Stimulated activated naive CD8-positive, alpha-beta T cell treated with anti-CD3 and anti-CD28 coated beads, Interleukin-15, Interleukin-2, amounts not matched to agents 100 U/mL and 50 U/mL, for 24 hours (primary cell): ENCODE measurements at regions not wholly inside any gene's neighbourhood (a gene's known extent, or its start where the extent isn't known, plus 50 kb on each side); places are given as distances from the start of the nearest gene placed in this dataset.
A peak's percentile ranks its signal among the peaks of the same experiment; 100 is the strongest.

Experiments
- ATAC-seq: fragments of 150-1000 bp; cut with Tn5 transposase; one replicate; pipeline ENCODE4 v1.10.0; 2021
- DNase-seq: peaks from one replicate; pipeline ENCODE4 v3.0.0; 2021

GRCh38 chr10:58932577-58933314 lies 243.7 kb upstream of the PHYHIPL start:
- DNase-seq: no peak

GRCh38 chr10:58936364-58936763 lies 240.1 kb upstream of the PHYHIPL start:
- DNase-seq: no peak
- no peak for ATAC-seq

More at GRCh38 chr10:58932577-58933314, 243.7 kb upstream of the PHYHIPL start:
- no peak for ATAC-seq

GRCh38 chr10:58937423-58937822 lies 239.0 kb upstream of the PHYHIPL start:
- ATAC-seq (no peak), DNase-seq (no peak)

GRCh38 chr10:58942724-58943123 lies 233.7 kb upstream of the PHYHIPL start:
- ATAC-seq (no peak), DNase-seq (no peak)

- DNase-seq (no peak), ATAC-seq (no peak)
Measured at GRCh38 chr10:58943256-58943890, 233.1 kb upstream of the PHYHIPL start.

GRCh38 chr10:58943960-58944359 lies 232.5 kb upstream of the PHYHIPL start:
- no peak for DNase-seq
- ATAC-seq: no peak

GRCh38 chr10:58948303-58948702 lies 228.1 kb upstream of the PHYHIPL start:
- no peak for DNase-seq
- no peak for ATAC-seq

GRCh38 chr10:58950618-58951017 lies 225.8 kb upstream of the PHYHIPL start:
- ATAC-seq: no peak
- no peak for DNase-seq

GRCh38 chr10:58951087-58951486 lies 225.4 kb upstream of the PHYHIPL start:
- ATAC-seq (no peak), DNase-seq (no peak)

GRCh38 chr10:58951746-58952145 lies 224.7 kb upstream of the PHYHIPL start:
- no peak for ATAC-seq
- no peak for DNase-seq

- DNase-seq: no peak
- ATAC-seq: no peak
Measured at GRCh38 chr10:58952162-58952601, 224.3 kb upstream of the PHYHIPL start.

GRCh38 chr10:58952747-58953466 lies 223.5 kb upstream of the PHYHIPL start:
- DNase-seq: peak; percentile 9
- no peak for ATAC-seq

GRCh38 chr10:58954178-58954577 lies 222.3 kb upstream of the PHYHIPL start:
- DNase-seq (no peak), ATAC-seq (no peak)

GRCh38 chr10:58955615-58956014 lies 220.8 kb upstream of the PHYHIPL start:
- no peak for DNase-seq
- no peak for ATAC-seq

- ATAC-seq (no peak), DNase-seq (no peak)
Measured at GRCh38 chr10:58956926-58957325, 219.5 kb upstream of the PHYHIPL start.

GRCh38 chr10:58957517-58957916 lies 218.9 kb upstream of the PHYHIPL start:
- no peak for DNase-seq
- ATAC-seq: no peak

- no peak for ATAC-seq
- no peak for DNase-seq
Measured at GRCh38 chr10:58963101-58963534, 213.3 kb upstream of the PHYHIPL start.

- no peak for ATAC-seq
- DNase-seq: no peak
Measured at GRCh38 chr10:58963723-58964124, 212.7 kb upstream of the PHYHIPL start.

GRCh38 chr10:58965855-58966254 lies 210.6 kb upstream of the PHYHIPL start:
- DNase-seq (no peak), ATAC-seq (no peak)

- ATAC-seq (no peak), DNase-seq (no peak)
Measured at GRCh38 chr10:58967551-58968388, 208.7 kb upstream of the PHYHIPL start.

- DNase-seq (no peak), ATAC-seq (no peak)
Measured at GRCh38 chr10:58968389-58968755, 208.1 kb upstream of the PHYHIPL start.

GRCh38 chr10:58969576-58969975 lies 206.9 kb upstream of the PHYHIPL start:
- DNase-seq (no peak), ATAC-seq (no peak)
